ENCODE measurements at regions not wholly inside any gene's neighbourhood (a gene's known extent, or its start where the extent isn't known, plus 50 kb on each side); places are given as distances from the start of the nearest gene placed in this dataset.

DNA sequence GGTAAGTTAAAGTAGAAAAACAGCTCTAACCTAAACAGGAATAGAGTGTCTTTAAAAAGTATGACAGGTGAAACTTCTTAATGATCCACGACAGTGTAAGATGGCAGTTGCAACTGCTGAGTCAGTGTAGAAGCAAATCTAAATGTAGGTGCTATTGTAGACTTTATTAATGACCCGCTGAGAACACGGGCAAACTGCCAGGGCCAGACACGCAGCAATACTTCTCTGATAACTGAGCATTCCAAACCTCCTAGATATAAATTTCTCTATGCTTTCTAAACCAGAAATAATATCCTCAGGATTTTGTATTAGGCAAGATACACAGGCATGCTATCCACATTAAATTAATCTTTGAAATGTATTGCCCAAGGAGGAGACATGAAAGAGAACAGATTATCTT, 1076.4 kb downstream of the HACE1 start:
- no peak for TF ChIP-seq CTCF (IDR thresholded peaks at IDR 0.05)
- TF ChIP-seq POLR2A (IDR thresholded peaks at IDR 0.05) = no peak
- TF ChIP-seq EP300 (IDR thresholded peaks at IDR 0.05) = no peak

Measured in tibial nerve (tissue), 4 donors.